Activated naive CD4-positive, alpha-beta T cell treated with anti-CD3 and anti-CD28 coated beads, Interleukin-2, amount 50 U/mL, for 16 hours (primary cell): ENCODE measurements at regions not wholly inside any gene's neighbourhood (a gene's known extent, or its start where the extent isn't known, plus 50 kb on each side); places are given as distances from the start of the nearest gene placed in this dataset.
"Not testable (repeated sequence)": the region's sequence is repeated elsewhere in the genome, so short reads cannot be mapped to it uniquely, and the experiment has no call there.

Source experiments
- DNase-seq: peaks from one replicate; pipeline ENCODE4 v3.0.0-alpha.2; 2020

GRCh38 chr11:57871231-57871630 is 109.6 kb downstream of the CTNND1 start:
- DNase-seq: no peak

GRCh38 chr11:57873196-57873911 is 111.8 kb downstream of the CTNND1 start:
- DNase-seq: no peak

DNA sequence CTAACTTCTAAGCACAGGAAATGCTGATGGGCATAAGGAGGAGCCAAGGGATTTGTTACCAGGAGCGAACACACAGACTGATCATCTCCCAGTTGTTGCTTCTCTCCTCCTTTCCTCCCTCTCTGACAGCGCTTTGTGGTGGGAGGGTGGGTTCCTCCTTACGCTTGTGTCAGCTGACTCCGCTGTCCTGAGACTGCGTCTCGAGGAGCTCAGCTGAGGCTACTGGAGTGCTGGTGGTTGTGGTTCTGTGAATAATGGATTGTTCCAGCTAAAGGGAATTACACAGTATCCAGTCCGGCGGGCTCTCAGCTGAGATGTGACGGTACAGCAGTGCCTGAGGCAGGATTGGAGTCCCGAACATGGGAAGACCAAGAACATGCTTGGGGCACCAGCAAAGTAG is 113.4 kb downstream of the CTNND1 start:
- DNase-seq: no peak

GRCh38 chr11:57881647-57882046 is 120.0 kb downstream of the CTNND1 start:
- DNase-seq: no peak

DNA sequence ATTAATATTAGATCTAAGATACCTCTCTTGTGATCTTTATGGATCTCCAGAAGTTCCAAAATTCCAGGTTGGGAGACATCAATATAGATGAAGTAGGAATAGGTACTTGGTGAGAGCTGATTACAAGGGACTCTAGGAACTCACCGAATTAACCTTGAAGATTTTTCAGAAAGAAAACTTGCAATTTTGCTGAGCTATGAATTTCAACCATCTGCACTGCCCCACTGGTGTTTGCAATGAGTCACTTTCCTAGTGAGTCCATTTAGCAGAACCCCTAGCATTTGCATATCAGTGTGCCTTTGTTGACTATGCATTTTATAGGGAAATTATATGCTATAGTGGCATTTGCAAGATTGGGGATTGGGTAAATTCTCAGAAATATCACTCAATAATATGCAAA is 122.0 kb downstream of the CTNND1 start:
- no peak for DNase-seq

GRCh38 chr11:57885298-57886050 is 123.9 kb downstream of the CTNND1 start:
- DNase-seq: no peak

- DNase-seq: no peak
These were observed 126.8 kb downstream of the CTNND1 start for GRCh38 chr11:57888386-57888785.

GRCh38 chr11:57890521-57890920 is 128.9 kb downstream of the CTNND1 start:
- DNase-seq: no peak

GRCh38 chr11:57893200-57893599 is 130.5 kb upstream of the OR9Q1 start:
- DNase-seq: not testable (repeated sequence)

- DNase-seq: no peak
These were observed 127.1 kb upstream of the OR9Q1 start for GRCh38 chr11:57896361-57897145.

- DNase-seq: no peak
These were observed 124.3 kb upstream of the OR9Q1 start for GRCh38 chr11:57899378-57899777.

- DNase-seq: no peak
These were observed 123.4 kb upstream of the OR9Q1 start for GRCh38 chr11:57900320-57900719.

GRCh38 chr11:57901278-57901677 is 122.4 kb upstream of the OR9Q1 start:
- DNase-seq: no peak

DNA sequence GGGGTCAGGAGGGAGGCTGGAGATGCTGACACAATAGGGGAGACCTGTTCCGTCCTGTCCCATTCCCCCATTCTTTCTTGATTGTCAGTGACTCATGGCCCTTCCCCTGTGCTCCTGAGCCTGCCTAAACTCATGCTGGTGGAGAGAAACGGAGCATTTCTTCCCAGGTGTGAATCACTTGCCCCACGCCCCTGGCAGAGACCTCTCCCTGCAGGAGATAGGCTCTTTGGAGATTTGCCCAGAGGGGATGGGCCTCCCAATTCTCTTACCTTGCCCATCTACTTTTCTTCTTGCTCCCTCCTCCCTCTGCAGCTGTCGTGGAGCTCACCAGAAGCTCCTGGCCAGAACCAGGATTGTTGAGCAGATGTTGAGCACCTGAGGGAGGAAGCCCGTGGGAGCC is 121.9 kb upstream of the OR9Q1 start:
- no peak for DNase-seq

DNA sequence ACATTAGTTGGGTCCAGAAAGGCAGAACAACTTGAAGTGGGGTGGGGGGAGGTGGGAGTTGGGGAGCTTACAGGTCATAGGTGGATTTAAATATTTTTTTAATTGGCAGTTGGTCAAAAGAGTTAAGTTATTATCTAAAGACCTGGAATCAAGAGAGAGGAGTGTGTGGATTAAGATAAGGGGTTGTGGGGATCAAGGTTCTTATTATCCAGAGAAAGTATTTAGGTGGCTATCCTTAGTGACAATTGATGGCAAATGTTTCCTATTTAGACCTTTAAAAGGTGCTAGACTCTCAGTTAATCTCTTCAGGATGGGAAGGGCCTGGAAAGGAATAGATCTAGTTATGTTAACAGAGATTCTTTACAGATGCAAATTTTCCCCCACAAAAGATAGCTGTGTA is 120.7 kb upstream of the OR9Q1 start:
- DNase-seq: no peak

DNA sequence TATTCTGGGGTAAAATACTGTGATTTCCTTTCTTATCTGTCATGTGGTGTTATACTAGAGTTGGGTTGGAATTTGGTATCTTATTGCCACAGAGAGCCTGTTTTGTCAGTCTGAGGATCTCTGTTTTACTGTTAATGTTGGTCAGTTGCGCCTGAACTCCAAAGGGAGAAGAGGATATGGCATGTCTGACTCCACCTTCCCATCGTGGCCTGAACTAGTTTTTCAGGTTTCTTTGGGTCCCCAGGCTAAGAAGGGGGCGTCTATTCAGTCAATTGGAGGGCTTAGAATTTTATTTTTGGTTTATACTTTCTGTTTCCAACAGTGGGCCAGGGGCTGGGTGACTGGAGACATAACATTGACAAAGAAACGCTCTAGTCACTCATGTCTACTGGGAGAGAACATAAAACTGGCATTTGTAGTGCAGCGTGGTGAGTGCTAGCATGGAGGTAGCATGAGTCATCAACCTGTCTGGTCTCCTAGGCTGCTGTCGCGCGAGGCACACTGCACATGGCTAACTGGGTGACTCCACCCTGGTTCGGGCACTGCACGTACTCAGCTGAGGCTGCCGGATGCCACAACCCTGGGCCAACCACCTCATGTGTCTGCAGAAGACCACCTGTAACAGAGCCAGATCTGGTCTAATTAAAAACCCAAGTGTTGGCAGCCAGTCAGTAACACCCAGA is 120.1 kb upstream of the OR9Q1 start:
- DNase-seq: peak; percentile 13

- DNase-seq: no peak
These were observed 119.3 kb upstream of the OR9Q1 start for GRCh38 chr11:57904376-57904775.

- no peak for DNase-seq
These were observed 118.2 kb upstream of the OR9Q1 start for GRCh38 chr11:57905439-57905838.

DNA sequence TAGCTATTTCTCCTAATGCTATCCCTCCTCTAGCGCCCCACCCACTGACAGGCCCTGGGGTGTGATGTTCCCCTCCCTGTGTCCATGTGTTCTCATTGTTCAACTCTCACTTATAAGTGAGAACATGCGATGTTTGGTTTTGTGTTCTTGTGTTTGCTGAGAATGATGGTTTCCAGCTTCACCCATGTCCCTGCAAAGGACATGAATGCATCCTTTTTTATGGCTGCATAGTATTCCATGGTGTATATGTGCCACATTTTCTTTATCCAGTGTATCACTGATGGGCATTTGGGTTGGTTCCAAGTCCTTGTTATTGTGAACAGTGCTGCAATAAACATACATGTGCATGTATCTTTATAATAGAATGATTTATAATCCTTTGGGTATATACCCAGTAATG is 115.3 kb upstream of the OR9Q1 start:
- DNase-seq: not testable (repeated sequence)

DNA sequence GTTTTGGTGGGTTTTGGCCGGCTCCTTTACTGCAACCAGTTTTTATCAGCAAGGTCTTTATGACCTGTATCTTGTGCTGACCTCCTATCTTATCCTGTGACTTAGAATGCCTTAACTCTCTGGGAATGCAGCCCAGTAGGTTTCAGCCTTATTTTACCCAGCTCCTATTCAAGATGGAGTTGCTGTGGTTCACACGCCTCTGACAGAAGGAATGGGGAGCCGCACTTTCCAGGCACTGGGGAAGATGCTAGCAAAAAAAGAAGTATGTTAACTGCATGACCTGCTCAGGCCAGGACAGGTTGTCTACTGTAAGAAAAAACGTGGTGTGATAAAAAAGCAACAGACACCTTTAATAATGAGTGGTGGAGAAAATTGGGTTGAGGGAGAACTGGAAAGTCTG is 112.2 kb upstream of the OR9Q1 start:
- not testable (repeated sequence) for DNase-seq

GRCh38 chr11:57913715-57914704 is 109.7 kb upstream of the OR9Q1 start:
- DNase-seq: no peak

DNA sequence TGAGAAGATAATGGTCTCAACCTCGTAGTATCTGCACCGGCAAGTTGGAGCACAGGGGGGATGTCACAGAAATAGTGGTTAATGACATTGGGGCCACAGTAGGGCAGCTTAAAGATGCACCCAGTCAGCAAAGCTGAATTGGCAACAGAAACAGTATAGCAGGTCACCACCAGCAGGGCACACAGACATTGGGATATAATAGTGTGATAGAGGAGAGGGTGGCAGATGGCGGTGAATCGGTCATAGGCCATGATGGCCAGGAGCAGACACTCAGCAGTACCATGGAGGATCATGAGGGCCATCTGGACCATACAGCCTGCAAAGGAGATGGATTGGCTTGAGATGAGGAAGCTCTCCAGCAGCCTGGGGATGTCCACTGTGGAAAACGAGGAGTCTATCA is 106.0 kb upstream of the OR9Q1 start:
- no peak for DNase-seq
